Activated CD4-positive, alpha-beta memory T cell treated with anti-CD3 and anti-CD28 coated beads, Interleukin-2, amount 10 ng/mL, durations not matched to agents 7 days and 5 days (primary cell): ENCODE measurements at regions not wholly inside any gene's neighbourhood (a gene's known extent, or its start where the extent isn't known, plus 50 kb on each side); places are given as distances from the start of the nearest gene placed in this dataset.

Source experiments
- CTCF ChIA-PET: fragments of 350-600 bp; sonication (Branson Sonifier 250); formaldehyde crosslinking; loops from one replicate; lab custom pipeline; 2021; ENCODE audit warnings: antibody characterized with exemption, inconsistent platforms; lab: Charles Lee
- POLR2A ChIA-PET: fragments of 350-600 bp; sonication (Branson Sonifier 250); formaldehyde crosslinking; loops from one replicate; lab custom pipeline; 2021; ENCODE audit warnings: antibody characterized with exemption; lab: Charles Lee
- DNase-seq: peaks from one replicate; pipeline ENCODE4 v3.0.0-alpha.2; 2020
- H3K27ac Mint-ChIP-seq: one replicate; pipeline ENCODE4 v1.8.0; 2021; ENCODE audit warnings: mild to moderate bottlenecking, mixed read lengths
- H3K27me3 Mint-ChIP-seq: one replicate; pipeline ENCODE4 v1.8.0; 2021; ENCODE audit warnings: mixed read lengths
- H3K36me3 Mint-ChIP-seq: one replicate; pipeline ENCODE4 v1.8.0; 2021; ENCODE audit warnings: low read depth, mixed read lengths
- H3K4me1 Mint-ChIP-seq: one replicate; pipeline ENCODE4 v1.8.0; 2021; ENCODE audit warnings: mixed read lengths
- H3K4me3 Mint-ChIP-seq: one replicate; pipeline ENCODE4 v1.8.0; 2021; ENCODE audit warnings: mild to moderate bottlenecking, mixed read lengths
- H3K9me3 Mint-ChIP-seq: one replicate; pipeline ENCODE4 v1.8.0; 2021; ENCODE audit warnings: mixed read lengths

- H3K9me3 Mint-ChIP-seq: no peaks in the 10 kb centered on the region
- no peaks in the 10 kb centered on the region for H3K4me1 Mint-ChIP-seq
- no peaks in the 10 kb centered on the region for H3K27me3 Mint-ChIP-seq
- POLR2A ChIA-PET: no interaction called here
- H3K27ac Mint-ChIP-seq: no peak overlapping the region
- no peak for DNase-seq
- no peaks in the 10 kb centered on the region for H3K36me3 Mint-ChIP-seq
- CTCF ChIA-PET: no interaction called here
- no peak overlapping the region for H3K4me3 Mint-ChIP-seq
Observed at GRCh38 chr10:16360001-16360400, 76.8 kb upstream of the PTER start.

DNA sequence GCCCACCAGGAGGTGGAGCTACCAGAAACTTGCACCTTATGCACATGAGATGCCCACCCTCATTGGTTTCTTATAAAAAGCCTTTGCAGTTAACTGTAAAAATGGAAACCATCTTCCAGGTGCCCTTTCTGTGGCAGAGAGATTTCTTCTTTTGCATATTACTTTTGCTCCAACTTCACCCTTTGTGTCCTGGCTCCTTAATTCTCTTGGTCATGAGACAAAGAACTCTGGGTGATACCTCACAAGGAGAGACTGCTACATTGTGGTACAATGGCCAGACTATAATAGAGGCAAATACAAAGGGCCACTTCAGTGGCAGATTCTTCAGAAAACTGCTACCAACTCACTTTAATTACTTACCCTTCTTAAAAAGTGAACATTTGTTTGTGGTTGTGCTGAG, 76.4 kb upstream of the PTER start:
- no peaks in the 10 kb centered on the region for H3K4me1 Mint-ChIP-seq
- DNase-seq: no peak
- CTCF ChIA-PET: no interaction called here
- POLR2A ChIA-PET: no interaction called here
- H3K27ac Mint-ChIP-seq: no peak overlapping the region
- no peak overlapping the region for H3K4me3 Mint-ChIP-seq
- H3K27me3 Mint-ChIP-seq: no peaks in the 10 kb centered on the region
- H3K9me3 Mint-ChIP-seq: no peaks in the 10 kb centered on the region
- no peaks in the 10 kb centered on the region for H3K36me3 Mint-ChIP-seq

GRCh38 chr10:16361086-16361485, 75.7 kb upstream of the PTER start:
- Mint-ChIP-seq H3K27me3 (no peaks in the 10 kb centered on the region), H3K4me3 (no peak overlapping the region), H3K4me1 (no peaks in the 10 kb centered on the region), H3K27ac (no peak overlapping the region), H3K36me3 (no peaks in the 10 kb centered on the region), H3K9me3 (no peaks in the 10 kb centered on the region)
- CTCF ChIA-PET: no interaction called here
- DNase-seq: no peak
- POLR2A ChIA-PET: no interaction called here

- H3K27me3 Mint-ChIP-seq: no peaks in the 10 kb centered on the region
- no peaks in the 10 kb centered on the region for H3K36me3 Mint-ChIP-seq
- no peak for DNase-seq
- H3K4me3 Mint-ChIP-seq: no peak overlapping the region
- POLR2A ChIA-PET: no interaction called here
- H3K4me1 Mint-ChIP-seq: no peaks in the 10 kb centered on the region
- no peaks in the 10 kb centered on the region for H3K9me3 Mint-ChIP-seq
- CTCF ChIA-PET: no interaction called here
- no peak overlapping the region for H3K27ac Mint-ChIP-seq
Observed at GRCh38 chr10:16363741-16364140, 73.1 kb upstream of the PTER start.

- Mint-ChIP-seq H3K4me1 (no peaks in the 10 kb centered on the region), H3K36me3 (no peaks in the 10 kb centered on the region), H3K27me3 (no peaks in the 10 kb centered on the region), H3K9me3 (no peaks in the 10 kb centered on the region), H3K27ac (no peak overlapping the region), H3K4me3 (no peak overlapping the region)
- POLR2A ChIA-PET: no interaction called here
- no peak for DNase-seq
- CTCF ChIA-PET: no interaction called here
Observed at GRCh38 chr10:16367621-16368292, 69.1 kb upstream of the PTER start.

- Mint-ChIP-seq H3K27me3 (peaks cover 2% of the 10 kb centered on the region), H3K36me3 (no peaks in the 10 kb centered on the region)
Observed at GRCh38 chr10:16381083-16381482, 55.7 kb upstream of the PTER start.

GRCh38 chr10:16384021-16384420, 52.8 kb upstream of the PTER start:
- ChIA-PET CTCF (no interaction called here), POLR2A (no interaction called here)
- Mint-ChIP-seq H3K9me3 (no peaks in the 10 kb centered on the region), H3K27ac (no peak overlapping the region), H3K4me3 (no peak overlapping the region), H3K4me1 (no peaks in the 10 kb centered on the region), H3K36me3 (no peaks in the 10 kb centered on the region), H3K27me3 (peaks cover 4% of the 10 kb centered on the region)
- no peak for DNase-seq

More at GRCh38 chr10:16381083-16381482, 55.7 kb upstream of the PTER start:
- Mint-ChIP-seq H3K4me3 (no peak overlapping the region), H3K4me1 (no peaks in the 10 kb centered on the region), H3K9me3 (no peaks in the 10 kb centered on the region), H3K27ac (no peak overlapping the region)
- no peak for DNase-seq
- POLR2A ChIA-PET: no interaction called here
- CTCF ChIA-PET: no interaction called here

DNA sequence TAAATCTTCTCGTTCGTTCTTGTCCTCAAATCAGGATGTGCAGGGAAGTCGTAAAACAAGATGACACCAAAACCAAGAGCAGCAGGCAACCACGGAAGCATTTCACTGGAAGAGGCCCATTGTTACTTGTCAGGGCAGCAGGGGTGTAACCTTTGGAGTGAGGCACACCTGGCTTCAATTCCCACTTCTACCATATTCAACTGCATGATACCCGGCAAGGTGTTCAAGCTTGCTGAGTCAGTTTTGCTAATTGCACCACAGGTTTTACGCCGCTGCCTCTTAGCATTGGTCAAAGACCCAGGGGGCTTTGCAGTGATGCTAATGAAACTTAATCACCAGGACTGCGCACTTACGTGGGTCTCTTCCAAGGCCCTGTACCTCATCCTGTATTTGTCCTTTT, 50.0 kb upstream of the PTER start:
- peaks cover 2% of the 10 kb centered on the region for H3K27me3 Mint-ChIP-seq
- H3K27ac Mint-ChIP-seq: no peak overlapping the region
- H3K4me3 Mint-ChIP-seq: no peak overlapping the region
- POLR2A ChIA-PET: no interaction called here
- no peak for DNase-seq
- H3K9me3 Mint-ChIP-seq: no peaks in the 10 kb centered on the region
- H3K36me3 Mint-ChIP-seq: no peaks in the 10 kb centered on the region
- CTCF ChIA-PET: no interaction called here
- H3K4me1 Mint-ChIP-seq: no peaks in the 10 kb centered on the region
